SK-N-SH treated with all-trans-retinoic acid at 6 μM for 48 hours (cell line): ENCODE measurements at regions not wholly inside any gene's neighbourhood (a gene's known extent, or its start where the extent isn't known, plus 50 kb on each side); places are given as distances from the start of the nearest gene placed in this dataset.

Experiments used
- CSDC2 ChIP-seq: fragments of 250-450 bp; sonication (Bioruptor Pico); IDR thresholded peaks from 2 replicates; pipeline ENCODE4 v1.5.0; 2020; ENCODE audit warnings: mild to moderate bottlenecking, moderate library complexity
- TOX ChIP-seq: fragments of 250-450 bp; sonication (Bioruptor Pico); IDR thresholded peaks from 2 replicates; pipeline ENCODE4 v1.8.0; 2021; ENCODE audit warnings: mild to moderate bottlenecking, moderate library complexity, borderline replicate concordance
- ZFP3 ChIP-seq: fragments of 250-450 bp; sonication (Bioruptor Pico); IDR thresholded peaks from 2 replicates; pipeline ENCODE4 v1.5.0; 2020; ENCODE audit warnings: mild to moderate bottlenecking, moderate library complexity
- ZFP30 ChIP-seq: fragments of 450-650 bp; formaldehyde crosslinking; IDR thresholded peaks from 2 replicates; pipeline ENCODE4 v1.5.0; 2022; ENCODE audit warnings: mild to moderate bottlenecking, moderate library complexity
- ZNF565 ChIP-seq: fragments of 450-650 bp; formaldehyde crosslinking; conservative IDR thresholded peaks from 2 replicates; pipeline ENCODE4 v1.5.0; 2020; ENCODE audit warnings: low read depth, mild to moderate bottlenecking, moderate library complexity

DNA sequence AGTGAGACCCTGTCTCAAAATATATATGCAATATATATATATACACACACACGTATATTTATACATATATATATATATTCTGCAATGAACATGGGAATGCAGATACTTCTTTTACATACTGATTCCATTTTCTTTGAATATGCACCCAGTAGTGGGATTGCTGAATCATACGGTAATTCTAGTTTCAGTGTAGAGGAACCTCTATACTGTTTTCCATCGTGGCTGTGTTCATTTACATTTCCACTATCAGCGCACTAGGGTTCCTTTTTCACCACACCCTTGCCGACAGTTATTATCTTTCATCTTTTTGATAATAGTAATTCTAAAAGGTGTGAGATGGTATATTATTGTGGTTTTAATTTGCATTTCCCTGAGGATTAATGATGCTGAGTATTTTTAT is 52.3 kb upstream of the SLC39A10 start:
- TF ChIP-seq TOX (no peak), ZFP30 (CRISPR knock-in tag) (no peak), ZNF565 (no peak), ZFP3 (CRISPR knock-in tag) (no peak), CSDC2 (CRISPR knock-in tag) (no peak)
